Breast epithelium (tissue), 4 donors: ENCODE measurements at regions not wholly inside any gene's neighbourhood (a gene's known extent, or its start where the extent isn't known, plus 50 kb on each side); places are given as distances from the start of the nearest gene placed in this dataset.

Experiments used
- DNase-seq, 2 donors: peaks; one replicate each; pipeline ENCODE4 v3.0.0-alpha.2; 2019; ENCODE audit warnings: low spot score in 2 of 2
- H3K27ac ChIP-seq, 2 donors: fragments of 200-600 bp; sonication (generic) in 1 of 2; one replicate each; pipeline ENCODE4 v1.5.1; 2016 to 2019; ENCODE audit warnings: mild to moderate bottlenecking in 1 of 2
- H3K27me3 ChIP-seq, 2 donors: fragments of 200-600 bp; sonication (generic) in 1 of 2; one replicate each; pipeline versions ENCODE4 v1.5.1 to v1.6.0; 2017 to 2019; ENCODE audit warnings: control low read depth in 1 of 2, mild to moderate bottlenecking in 1 of 2
- H3K36me3 ChIP-seq: fragments of 200-600 bp; one replicate; pipeline ENCODE4 v1.5.1; 2019
- H3K4me1 ChIP-seq, 2 donors: fragments of 200-600 bp; sonication (generic); one replicate each; pipeline ENCODE4 v1.5.1; 2016 to 2019; ENCODE audit warnings: control low read depth in 1 of 2
- H3K4me3 ChIP-seq, 3 donors: fragments of 200-600 bp; sonication (generic); 1 replicate in 2 of 3; 2 replicates in 1 of 3; pipeline ENCODE4 v1.5.1; 2016 to 2019; ENCODE audit warnings: mild to moderate bottlenecking in 3 of 3, moderate library complexity in 2 of 3
- H3K9me3 ChIP-seq, 2 donors: fragments of 200-600 bp; sonication (generic) in 1 of 2; one replicate each; pipeline ENCODE4 v1.5.1; 2016 to 2019; ENCODE audit warnings: control low read depth in 1 of 2
- CTCF ChIP-seq, 3 donors: fragments of 450-650 bp; IDR thresholded peaks; one replicate each; pipeline ENCODE4 v1.5.1; 2016 to 2017; ENCODE audit warnings: antibody characterized with exemption in 3 of 3, mild to moderate bottlenecking in 3 of 3, moderate library complexity in 3 of 3
- POLR2A ChIP-seq: fragments of 450-650 bp; IDR thresholded peaks from one replicate; pipeline ENCODE4 v1.6.1; 2016; ENCODE audit warnings: antibody characterized with exemption, mild to moderate bottlenecking, moderate library complexity
- POLR2AphosphoS5 ChIP-seq, 3 donors: sonication (generic); formaldehyde crosslinking; IDR thresholded peaks; one replicate each; pipeline ENCODE4 v1.6.1; 2017; ENCODE audit warnings: antibody characterized with exemption in 3 of 3
- intact Hi-C: fragments of 100-400 bp; cut with DNase I; formaldehyde crosslinking; loops from one replicate; pipeline ENCODE4 v1.15.1; 2023; ENCODE audit warnings: low total_unique reads

- Histone ChIP-seq H3K27me3 (no peaks in the 10 kb centered on the region), H3K9me3 (no peaks in the 10 kb centered on the region), H3K4me3 (no peak overlapping the region), H3K36me3 (no peaks in the 10 kb centered on the region), H3K4me1 (no peaks in the 10 kb centered on the region), H3K27ac (no peak overlapping the region)
- TF ChIP-seq POLR2AphosphoS5 (IDR thresholded peaks at IDR 0.05) = no peak
- no peak for DNase-seq
- intact Hi-C loops = no loop called here
These were observed 210.3 kb downstream of the GPAM start for GRCh38 chr10:111973306-111973705.

- H3K27ac ChIP-seq = no peak overlapping the region
- TF ChIP-seq CTCF (IDR thresholded peaks at IDR 0.05) (no peak), POLR2AphosphoS5 (IDR thresholded peaks at IDR 0.05) (no peak), POLR2A (no peak)
These were observed 209.7 kb downstream of the GPAM start for GRCh38 chr10:111973826-111974225.

GRCh38 chr10:111974325-111974724, 209.2 kb downstream of the GPAM start:
- no peaks in the 10 kb centered on the region for H3K4me1 ChIP-seq
- no peak overlapping the region for H3K4me3 ChIP-seq
- no peaks in the 10 kb centered on the region for H3K27me3 ChIP-seq
- no peaks in the 10 kb centered on the region for H3K36me3 ChIP-seq
- intact Hi-C loops = no loop called here
- H3K9me3 ChIP-seq = no peaks in the 10 kb centered on the region
- DNase-seq = no peak
- no peak for TF ChIP-seq CTCF (IDR thresholded peaks at IDR 0.05)
- no peak for TF ChIP-seq POLR2A
- TF ChIP-seq POLR2AphosphoS5 (IDR thresholded peaks at IDR 0.05) = no peak
- H3K27ac ChIP-seq = no peak overlapping the region

More at GRCh38 chr10:111973826-111974225, 209.7 kb downstream of the GPAM start:
- Histone ChIP-seq H3K36me3 (no peaks in the 10 kb centered on the region), H3K9me3 (no peaks in the 10 kb centered on the region), H3K4me3 (no peak overlapping the region), H3K4me1 (no peaks in the 10 kb centered on the region), H3K27me3 (no peaks in the 10 kb centered on the region)
- no peak for DNase-seq
- intact Hi-C loops = no loop called here

GRCh38 chr10:111976557-111976956, 207.0 kb downstream of the GPAM start:
- Histone ChIP-seq H3K36me3 (no peaks in the 10 kb centered on the region), H3K4me3 (no peak overlapping the region), H3K27me3 (no peaks in the 10 kb centered on the region), H3K4me1 (no peaks in the 10 kb centered on the region), H3K27ac (no peak overlapping the region), H3K9me3 (no peaks in the 10 kb centered on the region)
- intact Hi-C loops = no loop called here
- TF ChIP-seq CTCF (IDR thresholded peaks at IDR 0.05) (no peak), POLR2AphosphoS5 (IDR thresholded peaks at IDR 0.05) (no peak), POLR2A (no peak)
- DNase-seq = no peak

GRCh38 chr10:111984057-111984456, 199.5 kb downstream of the GPAM start:
- no peak for DNase-seq
- no peak overlapping the region for H3K4me3 ChIP-seq
- H3K4me1 ChIP-seq = no peaks in the 10 kb centered on the region
- no peaks in the 10 kb centered on the region for H3K9me3 ChIP-seq
- intact Hi-C loops = no loop called here
- H3K36me3 ChIP-seq = no peaks in the 10 kb centered on the region
- no peak overlapping the region for H3K27ac ChIP-seq
- TF ChIP-seq POLR2AphosphoS5 (IDR thresholded peaks at IDR 0.05) = no peak
- no peak for TF ChIP-seq POLR2A
- no peak for TF ChIP-seq CTCF (IDR thresholded peaks at IDR 0.05)
- no peaks in the 10 kb centered on the region for H3K27me3 ChIP-seq

- Histone ChIP-seq H3K27ac (no peak overlapping the region), H3K27me3 (no peaks in the 10 kb centered on the region), H3K36me3 (no peaks in the 10 kb centered on the region), H3K4me3 (no peak overlapping the region), H3K9me3 (no peaks in the 10 kb centered on the region), H3K4me1 (no peaks in the 10 kb centered on the region)
- intact Hi-C loops = no loop called here
- DNase-seq = no peak
- TF ChIP-seq CTCF (IDR thresholded peaks at IDR 0.05) (no peak), POLR2A (no peak), POLR2AphosphoS5 (IDR thresholded peaks at IDR 0.05) (no peak)
These were observed 197.5 kb downstream of the GPAM start for GRCh38 chr10:111986079-111986478.
